GM18870 (cell line): ENCODE measurements at regions not wholly inside any gene's neighbourhood (a gene's known extent, or its start where the extent isn't known, plus 50 kb on each side); places are given as distances from the start of the nearest gene placed in this dataset.
"Not testable (repeated sequence)": the region's sequence is repeated elsewhere in the genome, so short reads cannot be mapped to it uniquely, and the experiment has no call there.

Experiments
- ATAC-seq: cut with Tn5 transposase; IDR thresholded peaks from one replicate; pipeline ENCODE4 v1.9.1; 2021; ENCODE audit warnings: moderate library complexity; ENCODE audit not compliant: unreplicated experiment

GRCh38 chr10:81200801-81201200 lies 663.1 kb downstream of the SH2D4B start:
- no peak for ATAC-seq

GRCh38 chr10:81207359-81207758 lies 667.6 kb upstream of the NRG3 start:
- ATAC-seq = not testable (repeated sequence)

- no peak for ATAC-seq
These were observed 661.6 kb upstream of the NRG3 start for GRCh38 chr10:81213370-81213769.

- ATAC-seq = no peak
These were observed 659.5 kb upstream of the NRG3 start for GRCh38 chr10:81215498-81215897.

- no peak for ATAC-seq
These were observed 658.0 kb upstream of the NRG3 start for GRCh38 chr10:81216949-81217348.

- no peak for ATAC-seq
These were observed 656.7 kb upstream of the NRG3 start for GRCh38 chr10:81218307-81218706.

- no peak for ATAC-seq
These were observed 655.2 kb upstream of the NRG3 start for GRCh38 chr10:81219758-81220157.

GRCh38 chr10:81248886-81249285 lies 626.1 kb upstream of the NRG3 start:
- ATAC-seq = no peak

- ATAC-seq = no peak
These were observed 623.4 kb upstream of the NRG3 start for GRCh38 chr10:81251457-81252115.

- ATAC-seq = not testable (repeated sequence)
These were observed 610.0 kb upstream of the NRG3 start for GRCh38 chr10:81264991-81265390.

GRCh38 chr10:81270051-81270450 lies 604.9 kb upstream of the NRG3 start:
- no peak for ATAC-seq

GRCh38 chr10:81280497-81281479 lies 594.2 kb upstream of the NRG3 start:
- no peak for ATAC-seq

GRCh38 chr10:81288544-81288943 lies 586.5 kb upstream of the NRG3 start:
- no peak for ATAC-seq

- ATAC-seq = no peak
These were observed 577.7 kb upstream of the NRG3 start for GRCh38 chr10:81297292-81297691.

GRCh38 chr10:81303656-81304055 lies 571.3 kb upstream of the NRG3 start:
- ATAC-seq = no peak

- no peak for ATAC-seq
These were observed 567.8 kb upstream of the NRG3 start for GRCh38 chr10:81306971-81307782.

- no peak for ATAC-seq
These were observed 565.9 kb upstream of the NRG3 start for GRCh38 chr10:81309041-81309552.

- ATAC-seq = no peak
These were observed 560.5 kb upstream of the NRG3 start for GRCh38 chr10:81314471-81314870.

GRCh38 chr10:81315026-81315425 lies 560.0 kb upstream of the NRG3 start:
- no peak for ATAC-seq

- ATAC-seq = no peak
These were observed 527.0 kb upstream of the NRG3 start for GRCh38 chr10:81348003-81348402.

GRCh38 chr10:81367132-81367531 lies 507.9 kb upstream of the NRG3 start:
- no peak for ATAC-seq
